Uterus (tissue), 3 donors: ENCODE measurements at regions not wholly inside any gene's neighbourhood (a gene's known extent, or its start where the extent isn't known, plus 50 kb on each side); places are given as distances from the start of the nearest gene placed in this dataset.

Source experiments
- DNase-seq, 2 donors: peaks; one replicate each; pipeline ENCODE4 v3.0.0-alpha.2; 2019 to 2020
- H3K27ac ChIP-seq, 2 donors: fragments of 200-600 bp; sonication (generic); 1 replicate in 1 of 2; 2 replicates in 1 of 2; pipeline ENCODE4 v1.5.1; 2016 to 2018
- H3K27me3 ChIP-seq, 2 donors: fragments of 200-600 bp; sonication (generic); one replicate each; pipeline ENCODE4 v1.5.1; 2018 to 2019; ENCODE audit warnings: control low read depth in 1 of 2
- H3K36me3 ChIP-seq, 2 donors: fragments of 200-600 bp; sonication (generic); one replicate each; pipeline ENCODE4 v1.5.1; 2019; ENCODE audit warnings: control low read depth in 1 of 2
- H3K4me1 ChIP-seq, 2 donors: fragments of 200-600 bp; sonication (generic); one replicate each; pipeline ENCODE4 v1.5.1; 2018 to 2019; ENCODE audit warnings: control low read depth in 1 of 2
- H3K4me3 ChIP-seq, 2 donors: fragments of 200-600 bp; sonication (generic); 1 replicate in 1 of 2; 2 replicates in 1 of 2; pipeline ENCODE4 v1.5.1; 2018 to 2019; ENCODE audit warnings: mild to moderate bottlenecking in 1 of 2
- H3K9me3 ChIP-seq, 2 donors: fragments of 200-600 bp; sonication (generic); one replicate each; pipeline ENCODE4 v1.5.1; 2019; ENCODE audit warnings: control low read depth in 1 of 2
- POLR2A ChIP-seq, 2 donors: fragments of 450-650 bp; IDR thresholded peaks; one replicate each; pipeline ENCODE4 v1.6.1; 2016; ENCODE audit warnings: antibody characterized with exemption in 2 of 2, mild to moderate bottlenecking in 1 of 2, moderate library complexity in 1 of 2
- intact Hi-C: fragments of 100-400 bp; cut with DNase I; formaldehyde crosslinking; loops from one replicate; pipeline ENCODE4 v1.15.1; 2023; ENCODE audit warnings: low total_unique reads
- TF ChIP-seq, protein P1 (sequence below), 4 experiments: fragments of 200-600 bp in 2 of 4; fragments of 450-650 bp in 2 of 4; sonication (generic) in 2 of 4; IDR thresholded peaks; one replicate each; pipeline ENCODE4 v1.5.1; 2016 to 2019; ENCODE audit warnings: antibody characterized with exemption in 4 of 4, mild to moderate bottlenecking in 2 of 4, moderate library complexity in 1 of 4
- donor health status: DM: yes; HTN: yes; CAD: no.

DNA sequence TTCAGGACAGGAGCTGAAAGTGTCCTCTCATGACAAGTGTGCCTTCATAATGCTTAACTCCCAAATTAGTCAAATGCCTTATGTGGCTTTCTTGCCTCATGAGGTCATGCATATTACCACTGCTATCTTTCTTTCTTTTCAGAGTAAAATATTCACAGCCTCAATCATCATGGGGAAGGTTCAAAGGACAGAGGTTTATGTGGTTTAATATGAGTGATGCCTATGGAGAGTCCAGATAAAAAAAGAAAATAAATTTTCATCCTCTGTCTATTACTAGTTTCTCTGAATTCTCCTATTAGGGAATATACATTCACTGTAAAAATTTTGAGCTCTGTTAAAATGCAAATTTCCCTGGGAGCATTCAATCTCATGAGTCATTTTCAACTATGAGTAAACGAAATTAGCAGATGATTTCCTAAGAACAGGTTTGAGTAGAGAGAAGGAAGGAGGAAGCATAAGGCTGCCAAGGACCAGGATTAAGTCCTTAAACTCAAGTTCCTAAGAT lies 396.9 kb upstream of the ADGRB3 start:
- Histone ChIP-seq H3K36me3 (no peaks in the 10 kb centered on the region), H3K27ac (no peak overlapping the region), H3K4me3 (no peak overlapping the region), H3K9me3 (no peaks in the 10 kb centered on the region), H3K4me1 (no peaks in the 10 kb centered on the region), H3K27me3 (no peaks in the 10 kb centered on the region)
- no peak for TF ChIP-seq POLR2A (IDR thresholded peaks at IDR 0.05)
- TF ChIP-seq, protein P1, sequence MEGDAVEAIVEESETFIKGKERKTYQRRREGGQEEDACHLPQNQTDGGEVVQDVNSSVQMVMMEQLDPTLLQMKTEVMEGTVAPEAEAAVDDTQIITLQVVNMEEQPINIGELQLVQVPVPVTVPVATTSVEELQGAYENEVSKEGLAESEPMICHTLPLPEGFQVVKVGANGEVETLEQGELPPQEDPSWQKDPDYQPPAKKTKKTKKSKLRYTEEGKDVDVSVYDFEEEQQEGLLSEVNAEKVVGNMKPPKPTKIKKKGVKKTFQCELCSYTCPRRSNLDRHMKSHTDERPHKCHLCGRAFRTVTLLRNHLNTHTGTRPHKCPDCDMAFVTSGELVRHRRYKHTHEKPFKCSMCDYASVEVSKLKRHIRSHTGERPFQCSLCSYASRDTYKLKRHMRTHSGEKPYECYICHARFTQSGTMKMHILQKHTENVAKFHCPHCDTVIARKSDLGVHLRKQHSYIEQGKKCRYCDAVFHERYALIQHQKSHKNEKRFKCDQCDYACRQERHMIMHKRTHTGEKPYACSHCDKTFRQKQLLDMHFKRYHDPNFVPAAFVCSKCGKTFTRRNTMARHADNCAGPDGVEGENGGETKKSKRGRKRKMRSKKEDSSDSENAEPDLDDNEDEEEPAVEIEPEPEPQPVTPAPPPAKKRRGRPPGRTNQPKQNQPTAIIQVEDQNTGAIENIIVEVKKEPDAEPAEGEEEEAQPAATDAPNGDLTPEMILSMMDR (IDR thresholded peaks at IDR 0.05), result no peak
- no peak for DNase-seq
- intact Hi-C loops, result no loop called here

DNA sequence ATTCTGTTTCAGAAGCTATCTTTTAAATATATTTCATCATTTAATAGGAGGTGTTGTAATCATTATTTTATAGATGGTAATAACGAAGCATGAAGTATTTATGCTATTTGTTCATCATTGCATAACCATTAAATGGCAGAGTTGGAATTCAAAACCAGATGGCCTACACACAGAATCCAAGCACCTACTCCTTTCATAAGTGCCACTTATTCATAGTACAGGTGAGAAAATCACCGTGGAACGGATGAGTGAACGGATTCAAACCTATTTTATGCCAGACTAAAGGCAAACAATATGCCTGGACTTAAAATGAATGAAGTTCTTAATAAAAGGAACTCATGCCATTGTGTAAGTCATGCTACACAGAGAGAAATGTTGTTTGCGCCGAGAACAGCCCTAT lies 397.9 kb upstream of the ADGRB3 start:
- no peaks in the 10 kb centered on the region for H3K4me1 ChIP-seq
- intact Hi-C loops, result no loop called here
- H3K4me3 ChIP-seq, result no peak overlapping the region
- no peaks in the 10 kb centered on the region for H3K36me3 ChIP-seq
- H3K9me3 ChIP-seq, result no peaks in the 10 kb centered on the region
- no peak for TF ChIP-seq POLR2A (IDR thresholded peaks at IDR 0.05)
- TF ChIP-seq, protein P1 (IDR thresholded peaks at IDR 0.05), result no peak
- no peak overlapping the region for H3K27ac ChIP-seq
- DNase-seq, result no peak
- no peaks in the 10 kb centered on the region for H3K27me3 ChIP-seq

DNA sequence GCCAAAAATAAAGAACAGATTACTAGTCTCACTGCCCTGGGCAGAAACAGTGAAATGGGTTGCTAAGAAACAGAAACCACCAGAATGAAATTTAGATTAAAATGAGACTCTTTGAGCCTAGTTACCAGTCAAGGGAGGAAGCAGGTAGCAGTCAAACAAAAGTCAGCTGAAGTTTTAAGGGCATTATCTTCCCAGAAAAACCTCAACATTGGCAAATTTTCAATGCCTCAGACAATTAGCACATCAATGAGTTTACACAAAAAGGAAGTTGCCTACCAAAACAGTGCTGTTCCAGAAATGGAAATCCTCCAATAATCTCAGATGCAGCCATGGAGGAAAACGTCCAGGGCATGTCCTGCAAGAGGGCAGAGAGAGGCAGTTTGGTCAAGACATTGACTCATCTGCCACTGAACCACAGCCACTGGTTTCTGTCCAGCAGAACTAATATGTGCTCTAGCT lies 399.7 kb upstream of the ADGRB3 start:
- H3K27ac ChIP-seq, result no peak overlapping the region
- no peaks in the 10 kb centered on the region for H3K36me3 ChIP-seq
- TF ChIP-seq, protein P1 (IDR thresholded peaks at IDR 0.05), result no peak
- H3K4me1 ChIP-seq, result no peaks in the 10 kb centered on the region
- no peak for DNase-seq
- no peak overlapping the region for H3K4me3 ChIP-seq
- no peaks in the 10 kb centered on the region for H3K9me3 ChIP-seq
- intact Hi-C loops, result no loop called here
- no peaks in the 10 kb centered on the region for H3K27me3 ChIP-seq

DNA sequence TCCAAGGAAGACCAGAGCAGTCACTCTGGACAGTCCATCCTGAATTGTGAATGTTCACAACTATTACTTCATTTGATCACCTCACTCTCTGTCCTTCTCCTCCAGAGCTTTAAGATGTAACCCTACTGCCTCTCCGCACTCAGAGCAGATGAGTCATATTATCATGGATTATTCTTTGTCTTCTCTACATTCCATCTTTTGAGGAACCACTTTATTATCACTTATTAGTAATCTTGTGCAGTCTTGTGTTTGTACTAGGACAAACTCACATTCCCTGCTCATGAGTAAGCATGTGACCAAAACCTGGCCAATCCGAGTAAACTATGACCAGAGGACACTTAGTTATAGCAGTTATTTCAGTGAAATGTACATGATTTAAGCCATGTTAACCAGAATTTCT lies 401.5 kb upstream of the ADGRB3 start:
- Histone ChIP-seq H3K27me3 (no peaks in the 10 kb centered on the region), H3K9me3 (no peaks in the 10 kb centered on the region), H3K4me1 (no peaks in the 10 kb centered on the region), H3K36me3 (no peaks in the 10 kb centered on the region), H3K4me3 (no peak overlapping the region), H3K27ac (no peak overlapping the region)
- DNase-seq, result no peak
- no peak for TF ChIP-seq POLR2A (IDR thresholded peaks at IDR 0.05)
- TF ChIP-seq, protein P1 (IDR thresholded peaks at IDR 0.05), result no peak
- intact Hi-C loops, result no loop called here

DNA sequence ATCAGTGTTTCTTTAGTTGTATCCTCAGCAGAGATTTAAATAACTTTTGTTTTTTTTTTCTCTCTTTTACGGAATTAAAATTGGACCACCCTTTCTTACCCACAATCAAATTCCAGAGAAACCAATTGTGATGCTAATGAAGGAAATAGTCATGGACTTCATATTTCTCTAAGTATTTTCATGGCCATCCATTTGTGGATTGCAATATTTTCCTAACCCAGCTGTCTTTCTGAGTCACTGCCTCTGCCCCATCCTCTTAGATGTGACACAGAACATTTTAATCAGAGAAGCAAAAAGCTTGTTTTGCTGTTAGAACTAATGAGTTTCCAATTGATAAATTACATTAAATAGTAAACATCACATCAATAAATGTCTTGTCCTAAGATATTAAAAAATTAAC lies 405.5 kb upstream of the ADGRB3 start:
- H3K27me3 ChIP-seq, result no peaks in the 10 kb centered on the region
- TF ChIP-seq, protein P1 (IDR thresholded peaks at IDR 0.05), result no peak
- TF ChIP-seq POLR2A (IDR thresholded peaks at IDR 0.05), result no peak
- H3K9me3 ChIP-seq, result no peaks in the 10 kb centered on the region
- H3K4me1 ChIP-seq, result no peaks in the 10 kb centered on the region
- H3K36me3 ChIP-seq, result peaks cover 0 to 4% of the 10 kb centered on the region in 2 donors
- no peak overlapping the region for H3K4me3 ChIP-seq
- intact Hi-C loops, result no loop called here
- H3K27ac ChIP-seq, result no peak overlapping the region
- DNase-seq, result no peak
